Ishikawa (cell line): ENCODE measurements at regions not wholly inside any gene's neighbourhood (a gene's known extent, or its start where the extent isn't known, plus 50 kb on each side); places are given as distances from the start of the nearest gene placed in this dataset.
A peak's percentile ranks its signal among the peaks of the same experiment; 100 is the strongest.

ENCODE experiments used
- CEBPB ChIP-seq: IDR thresholded peaks from 2 replicates; pipeline ENCODE4 v1.6.1; 2012
- CREB1 ChIP-seq: IDR thresholded peaks from 2 replicates; pipeline ENCODE4 v1.6.1; 2012; ENCODE audit warnings: low read depth
- EGR1 ChIP-seq: IDR thresholded peaks from 2 replicates; pipeline ENCODE4 v1.6.1; 2012
- EP300 ChIP-seq: IDR thresholded peaks from 2 replicates; pipeline ENCODE4 v1.6.1; 2012; ENCODE audit warnings: borderline replicate concordance
- FOXM1 ChIP-seq: IDR thresholded peaks from 2 replicates; pipeline ENCODE4 v1.6.1; 2012; ENCODE audit warnings: low read depth, borderline replicate concordance
- MAX ChIP-seq: IDR thresholded peaks from 2 replicates; pipeline ENCODE4 v1.6.1; 2012
- NFIC ChIP-seq: IDR thresholded peaks from 2 replicates; pipeline ENCODE4 v1.6.1; 2012
- RAD21 ChIP-seq: IDR thresholded peaks from 2 replicates; pipeline ENCODE4 v1.6.1; 2012; ENCODE audit warnings: low read depth
- REST ChIP-seq: IDR thresholded peaks from 2 replicates; pipeline ENCODE4 v1.6.1; 2012; ENCODE audit warnings: low read depth, mild to moderate bottlenecking
- TAF1 ChIP-seq: IDR thresholded peaks from 2 replicates; pipeline ENCODE4 v1.6.1; 2012; ENCODE audit warnings: low read depth, mild to moderate bottlenecking
- TCF12 ChIP-seq: IDR thresholded peaks from 2 replicates; pipeline ENCODE4 v1.6.1; 2012; ENCODE audit warnings: low read depth
- TEAD4 ChIP-seq: IDR thresholded peaks from 2 replicates; pipeline ENCODE4 v1.6.1; 2012
- USF1 ChIP-seq: IDR thresholded peaks from 2 replicates; pipeline ENCODE4 v1.6.1; 2012
- YY1 ChIP-seq: IDR thresholded peaks from 2 replicates; pipeline ENCODE4 v1.6.1; 2012; ENCODE audit warnings: low read depth
- ZBTB7A ChIP-seq: IDR thresholded peaks from 2 replicates; pipeline ENCODE4 v1.6.1; 2012; ENCODE audit warnings: low read depth

GRCh38 chr9:95383185-95383676 is 65.7 kb upstream of the FANCC start:
- TF ChIP-seq ZBTB7A: no peak
- no peak for TF ChIP-seq EGR1
- TF ChIP-seq TAF1: no peak
- TF ChIP-seq YY1: no peak
- TF ChIP-seq FOXM1: no peak
- TF ChIP-seq TEAD4: no peak
- no peak for TF ChIP-seq CREB1
- no peak for TF ChIP-seq REST
- TF ChIP-seq NFIC: no peak
- no peak for TF ChIP-seq RAD21
- no peak for TF ChIP-seq MAX

GRCh38 chr9:95382433-95382832 is 64.9 kb upstream of the FANCC start:
- TF ChIP-seq MAX: no peak
- TF ChIP-seq YY1: no peak
- TF ChIP-seq CREB1: no peak
- no peak for TF ChIP-seq FOXM1
- TF ChIP-seq REST: no peak
- TF ChIP-seq TAF1: no peak
- TF ChIP-seq NFIC: 0 out of 2 replicates have a peak, but pooled peaks have one; percentile 13
- TF ChIP-seq USF1: no peak

GRCh38 chr9:95381221-95381620 is 63.7 kb upstream of the FANCC start:
- TF ChIP-seq TAF1: no peak
- no peak for TF ChIP-seq MAX
- no peak for TF ChIP-seq TEAD4
- TF ChIP-seq YY1: no peak
- TF ChIP-seq FOXM1: no peak
- no peak for TF ChIP-seq EGR1
- no peak for TF ChIP-seq ZBTB7A
- no peak for TF ChIP-seq USF1
- no peak for TF ChIP-seq RAD21
- TF ChIP-seq CREB1: no peak
- no peak for TF ChIP-seq TCF12
- TF ChIP-seq NFIC: no peak

- TF ChIP-seq CREB1 (no peak), RAD21 (peak; percentile 15; the same call in 1 of the 2 replicates)
Measured at GRCh38 chr9:95379630-95380029, 62.1 kb upstream of the FANCC start.

GRCh38 chr9:95373782-95374487 is 56.4 kb upstream of the FANCC start:
- TF ChIP-seq EP300 (no peak), RAD21 (no peak), TEAD4 (no peak), NFIC (no peak), CEBPB (no peak), EGR1 (no peak), USF1 (no peak)
